HG03175 (cell line): ENCODE measurements at regions not wholly inside any gene's neighbourhood (a gene's known extent, or its start where the extent isn't known, plus 50 kb on each side); places are given as distances from the start of the nearest gene placed in this dataset.

Experiments
- ATAC-seq: cut with Tn5 transposase; IDR thresholded peaks from one replicate; pipeline ENCODE4 v1.9.1; 2021; ENCODE audit warnings: mild to moderate bottlenecking, moderate library complexity; ENCODE audit not compliant: unreplicated experiment

- ATAC-seq: no peak
Measured at GRCh38 chr10:4138146-4138721, 353.2 kb upstream of the KLF6 start.

GRCh38 chr10:4137299-4137698 is 352.3 kb upstream of the KLF6 start:
- ATAC-seq: no peak

- peak; percentile 81 for ATAC-seq
Measured at GRCh38 chr10:4136121-4136520, 351.1 kb upstream of the KLF6 start.

- ATAC-seq: no peak
Measured at GRCh38 chr10:4132216-4132556, 347.2 kb upstream of the KLF6 start.

GRCh38 chr10:4131407-4132215 is 346.6 kb upstream of the KLF6 start:
- ATAC-seq: peak; percentile 66

GRCh38 chr10:4130685-4131084 is 345.7 kb upstream of the KLF6 start:
- ATAC-seq: no peak

GRCh38 chr10:4129866-4130477 is 345.0 kb upstream of the KLF6 start:
- ATAC-seq: no peak

GRCh38 chr10:4127518-4128315 is 342.7 kb upstream of the KLF6 start:
- peak; percentile 73 for ATAC-seq

- ATAC-seq: no peak
Measured at GRCh38 chr10:4125776-4126175, 340.8 kb upstream of the KLF6 start.

GRCh38 chr10:4121502-4122380 is 336.7 kb upstream of the KLF6 start:
- peak; percentile 64 for ATAC-seq

GRCh38 chr10:4120096-4120853 is 335.3 kb upstream of the KLF6 start:
- ATAC-seq: no peak

- ATAC-seq: no peak
Measured at GRCh38 chr10:4119107-4119506, 334.1 kb upstream of the KLF6 start.

- no peak for ATAC-seq
Measured at GRCh38 chr10:4117604-4118003, 332.6 kb upstream of the KLF6 start.

- no peak for ATAC-seq
Measured at GRCh38 chr10:4111643-4112042, 326.6 kb upstream of the KLF6 start.

GRCh38 chr10:4109469-4109868 is 324.5 kb upstream of the KLF6 start:
- no peak for ATAC-seq

GRCh38 chr10:4108693-4109092 is 323.7 kb upstream of the KLF6 start:
- no peak for ATAC-seq

GRCh38 chr10:4107285-4107851 is 322.4 kb upstream of the KLF6 start:
- ATAC-seq: no peak

GRCh38 chr10:4103603-4104002 is 318.6 kb upstream of the KLF6 start:
- no peak for ATAC-seq

- no peak for ATAC-seq
Measured at GRCh38 chr10:4102802-4103344, 317.9 kb upstream of the KLF6 start.
